ENCODE measurements at regions not wholly inside any gene's neighbourhood (a gene's known extent, or its start where the extent isn't known, plus 50 kb on each side); places are given as distances from the start of the nearest gene placed in this dataset.
"Not testable (repeated sequence)": the region's sequence is repeated elsewhere in the genome, so short reads cannot be mapped to it uniquely, and the experiment has no call there.

DNA sequence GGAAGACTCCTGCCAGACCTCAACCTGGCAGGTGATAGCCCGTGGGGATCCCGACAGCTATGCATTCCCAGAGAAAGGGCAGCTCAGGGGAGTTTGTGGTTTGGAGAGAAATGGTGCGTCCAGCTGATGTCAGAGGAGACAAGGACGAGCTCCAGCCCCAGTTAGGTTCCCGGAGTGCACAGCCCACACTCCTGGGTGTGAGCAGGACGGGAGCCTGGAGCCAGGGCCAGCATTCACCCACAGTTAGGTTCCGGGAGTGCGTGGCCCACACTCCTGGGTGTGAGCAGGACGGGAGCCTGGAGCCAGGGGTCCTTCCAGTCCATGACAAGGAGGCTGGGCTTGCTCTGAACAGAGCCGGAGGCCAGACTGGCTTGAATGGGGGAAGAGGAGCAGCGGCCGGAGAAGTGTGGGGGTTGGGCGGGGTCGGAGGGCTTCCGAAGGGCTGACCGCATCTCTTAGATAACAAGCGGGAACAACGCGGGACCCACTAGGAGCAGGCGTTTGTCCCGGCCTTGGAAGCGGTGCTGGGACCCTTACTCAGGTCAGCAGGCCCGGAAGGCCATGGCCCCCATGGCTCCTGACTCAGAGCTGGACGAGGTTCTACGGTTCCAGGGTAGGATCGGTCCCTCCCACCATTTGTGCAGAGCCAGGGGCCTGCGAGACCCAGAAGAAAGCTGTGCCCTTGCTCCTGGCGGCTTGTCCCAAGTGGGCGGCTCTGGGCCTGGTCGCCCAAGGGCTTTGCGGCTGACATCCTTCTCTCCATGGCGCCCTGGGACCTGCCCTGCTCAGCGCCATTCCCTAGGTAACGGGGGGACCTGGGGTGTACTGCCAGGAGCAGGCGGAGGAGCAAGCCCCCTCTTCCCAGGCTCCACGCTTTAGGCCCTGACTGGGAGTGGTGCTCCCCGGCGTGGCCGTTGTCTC, 185.6 kb downstream of the RTP5 start:
- Mint-ChIP-seq H3K27me3 (peaks cover 29% of the 10 kb centered on the region), H3K9me3 (no peaks in the 10 kb centered on the region), H3K4me3 (no peak overlapping the region), H3K4me1 (no peaks in the 10 kb centered on the region), H3K27ac (no peak overlapping the region), H3K36me3 (ENCODE audit: low read depth) (no peaks in the 10 kb centered on the region)
- ATAC-seq (replicated peaks), result no peak

DNA sequence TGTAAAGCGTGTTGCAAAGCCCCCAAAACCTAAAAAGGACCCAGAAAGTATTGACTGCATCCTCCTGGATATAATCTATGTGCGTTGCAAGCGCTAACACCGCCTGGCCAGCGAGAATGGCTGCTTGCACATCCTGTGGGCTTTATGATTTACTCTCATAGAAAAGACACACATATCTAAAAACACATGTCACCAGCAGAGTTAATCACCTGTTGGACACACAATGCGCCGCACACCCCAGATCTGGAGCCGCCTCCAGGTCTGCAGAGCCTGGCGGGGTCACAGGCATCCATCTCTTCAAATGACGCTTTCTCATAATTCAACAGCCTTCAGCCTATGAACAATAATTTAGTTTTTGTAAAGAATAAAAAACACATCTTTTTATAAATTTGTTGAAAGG, 186.5 kb downstream of the RTP5 start:
- H3K4me3 Mint-ChIP-seq, result no peak overlapping the region
- no peak for ATAC-seq (replicated peaks)
- no peaks in the 10 kb centered on the region for H3K4me1 Mint-ChIP-seq
- H3K36me3 Mint-ChIP-seq (ENCODE audit: low read depth), result no peaks in the 10 kb centered on the region
- H3K27ac Mint-ChIP-seq, result no peak overlapping the region
- no peaks in the 10 kb centered on the region for H3K9me3 Mint-ChIP-seq
- peaks cover 29% of the 10 kb centered on the region for H3K27me3 Mint-ChIP-seq

DNA sequence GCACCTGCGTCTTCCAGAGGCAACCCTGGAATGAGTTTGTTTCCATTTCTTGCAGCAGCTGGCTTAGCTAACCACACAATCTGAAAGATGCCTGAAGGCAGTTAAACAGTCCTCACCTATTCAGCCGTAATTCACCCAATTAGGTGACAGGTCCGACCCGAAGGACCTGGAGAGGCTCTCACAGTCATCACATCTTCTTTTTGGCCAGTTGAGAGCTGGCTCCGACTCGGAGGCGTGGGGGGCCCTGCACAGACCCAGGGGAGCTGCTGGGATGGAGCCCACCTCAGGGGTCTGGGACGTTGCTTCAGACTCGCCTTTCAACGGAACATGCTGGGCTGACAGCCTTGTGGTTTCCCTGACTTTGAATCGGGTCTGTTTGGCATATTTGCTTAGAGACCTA, 187.3 kb downstream of the RTP5 start:
- Mint-ChIP-seq H3K36me3 (ENCODE audit: low read depth) (no peaks in the 10 kb centered on the region), H3K4me1 (no peaks in the 10 kb centered on the region), H3K9me3 (no peaks in the 10 kb centered on the region), H3K27me3 (peaks cover 29% of the 10 kb centered on the region), H3K27ac (no peak overlapping the region), H3K4me3 (no peak overlapping the region)
- ATAC-seq (replicated peaks), result no peak

DNA sequence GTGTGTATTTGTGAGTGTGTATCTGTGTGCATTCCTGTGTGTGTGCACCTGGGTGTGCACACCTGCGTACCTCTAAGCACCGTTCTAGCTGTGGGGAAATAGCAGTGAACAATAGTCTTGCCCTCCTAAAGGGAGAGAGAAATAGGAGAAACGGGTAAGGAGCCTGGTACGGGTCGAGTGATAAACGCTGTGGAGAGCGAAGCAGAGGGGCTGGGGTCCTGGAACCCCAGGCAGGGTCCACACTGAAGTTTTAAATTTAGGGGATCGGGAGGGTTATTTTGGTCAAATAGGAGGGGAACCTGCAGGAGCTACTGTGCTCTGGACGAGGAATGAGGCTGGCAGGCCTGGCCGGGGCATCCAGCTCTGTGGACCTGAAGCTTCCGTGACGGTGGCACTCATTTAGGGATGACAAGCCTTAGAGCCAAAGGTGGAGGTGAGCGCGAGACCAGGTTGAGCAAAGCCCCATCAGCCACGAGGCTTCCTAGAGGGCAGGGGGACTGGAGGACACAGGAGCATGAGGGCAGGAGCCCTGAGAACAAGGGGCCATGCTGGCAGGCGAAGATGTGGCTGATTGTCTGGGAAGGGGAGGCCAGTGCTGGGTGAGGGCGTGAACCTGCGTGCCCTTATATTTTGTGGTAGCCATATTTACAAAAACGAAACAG, 188.0 kb downstream of the RTP5 start:
- no peaks in the 10 kb centered on the region for H3K4me1 Mint-ChIP-seq

DNA sequence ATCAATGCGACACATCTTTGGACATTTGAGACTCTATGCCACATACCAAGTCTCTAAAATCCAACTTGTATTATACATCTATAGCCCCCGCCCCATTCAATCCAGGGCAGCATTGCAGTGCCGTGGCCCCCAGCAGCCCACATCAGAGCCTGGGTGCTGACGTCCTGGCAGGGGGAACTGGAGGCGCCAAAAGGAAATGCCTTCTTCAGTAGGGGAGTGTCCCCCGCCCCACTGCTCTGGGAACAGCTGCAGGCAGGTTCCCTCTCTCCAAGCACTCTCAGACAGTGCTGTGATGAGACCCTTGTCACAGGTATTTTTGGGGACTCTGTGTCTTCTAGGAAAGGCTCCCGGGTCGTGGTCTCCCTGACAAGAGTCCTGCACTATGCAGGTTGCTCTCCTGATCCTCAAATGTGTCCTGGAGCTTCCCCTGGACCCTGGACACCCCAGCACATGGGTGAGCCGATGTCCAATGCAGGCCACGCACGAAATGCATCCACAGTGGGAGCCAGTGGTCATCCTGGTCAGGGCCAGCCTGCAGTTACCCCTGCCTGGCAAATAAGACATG, 188.7 kb downstream of the RTP5 start:
- H3K27me3 Mint-ChIP-seq, result peaks cover 25% of the 10 kb centered on the region
- no peak overlapping the region for H3K27ac Mint-ChIP-seq
- H3K4me3 Mint-ChIP-seq, result no peak overlapping the region
- no peaks in the 10 kb centered on the region for H3K9me3 Mint-ChIP-seq
- H3K36me3 Mint-ChIP-seq (ENCODE audit: low read depth), result no peaks in the 10 kb centered on the region
- ATAC-seq (replicated peaks), result no peak
- no peaks in the 10 kb centered on the region for H3K4me1 Mint-ChIP-seq

More for the DNA sequence above, 188.0 kb downstream of the RTP5 start:
- ATAC-seq (replicated peaks), result no peak
- H3K4me3 Mint-ChIP-seq, result no peak overlapping the region
- no peaks in the 10 kb centered on the region for H3K36me3 Mint-ChIP-seq (ENCODE audit: low read depth)
- H3K27ac Mint-ChIP-seq, result no peak overlapping the region
- no peaks in the 10 kb centered on the region for H3K9me3 Mint-ChIP-seq
- peaks cover 26% of the 10 kb centered on the region for H3K27me3 Mint-ChIP-seq

DNA sequence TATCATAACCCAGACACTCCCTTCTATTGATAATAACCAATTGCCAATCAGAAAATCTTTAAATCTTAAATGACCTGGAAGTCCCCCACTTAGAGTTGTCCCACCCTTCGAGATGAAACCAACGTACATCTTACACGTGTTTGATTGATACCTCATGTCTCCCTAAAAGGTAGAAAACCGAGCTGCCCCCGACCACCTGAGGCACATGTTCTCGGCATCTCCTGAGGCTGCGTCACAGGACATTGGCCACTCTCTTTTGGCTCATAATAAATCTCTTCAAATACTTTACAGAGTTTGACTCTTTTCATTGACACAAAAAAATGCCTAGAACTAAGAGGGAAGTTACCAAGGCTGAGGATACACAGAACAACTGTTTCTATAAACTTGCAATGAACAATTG, 190.0 kb downstream of the RTP5 start:
- Mint-ChIP-seq H3K4me1 (no peaks in the 10 kb centered on the region), H3K36me3 (ENCODE audit: low read depth) (no peaks in the 10 kb centered on the region), H3K9me3 (no peaks in the 10 kb centered on the region), H3K27ac (no peak overlapping the region), H3K27me3 (peaks cover 20% of the 10 kb centered on the region), H3K4me3 (no peak overlapping the region)
- ATAC-seq (replicated peaks), result no peak

DNA sequence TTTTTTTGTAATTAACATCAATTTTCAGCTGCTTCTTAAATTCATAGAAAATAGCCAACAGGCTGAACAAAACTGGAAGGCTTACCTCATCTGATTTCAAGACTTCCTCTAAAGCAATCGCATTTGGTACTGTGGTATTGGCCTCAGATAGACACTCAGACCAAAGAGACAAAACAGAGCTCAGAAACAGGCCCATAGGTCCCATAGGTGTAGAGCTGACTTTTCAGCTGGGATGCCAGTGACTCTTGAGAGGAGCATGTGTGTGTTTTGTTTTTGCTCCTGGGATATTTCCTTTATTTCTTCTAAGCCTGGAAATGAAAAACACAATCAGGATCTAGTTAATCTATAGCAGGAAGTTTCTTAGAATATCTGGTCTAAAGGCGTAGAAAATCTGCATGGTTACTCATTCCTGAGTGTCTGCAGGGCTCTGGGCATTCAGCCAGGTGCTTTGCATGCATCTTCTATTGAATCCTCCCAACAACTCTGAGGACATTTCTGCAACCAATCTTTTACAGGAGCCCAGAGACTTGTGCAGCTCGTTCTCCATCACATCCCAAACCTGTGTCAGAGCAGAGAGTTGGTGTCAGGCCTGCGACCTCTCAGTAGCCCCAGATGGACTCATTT, 190.8 kb downstream of the RTP5 start:
- Mint-ChIP-seq H3K9me3 (no peaks in the 10 kb centered on the region), H3K4me3 (no peak overlapping the region), H3K27me3 (peaks cover 17% of the 10 kb centered on the region), H3K27ac (no peak overlapping the region), H3K36me3 (ENCODE audit: low read depth) (no peaks in the 10 kb centered on the region), H3K4me1 (no peaks in the 10 kb centered on the region)
- no peak for ATAC-seq (replicated peaks)

DNA sequence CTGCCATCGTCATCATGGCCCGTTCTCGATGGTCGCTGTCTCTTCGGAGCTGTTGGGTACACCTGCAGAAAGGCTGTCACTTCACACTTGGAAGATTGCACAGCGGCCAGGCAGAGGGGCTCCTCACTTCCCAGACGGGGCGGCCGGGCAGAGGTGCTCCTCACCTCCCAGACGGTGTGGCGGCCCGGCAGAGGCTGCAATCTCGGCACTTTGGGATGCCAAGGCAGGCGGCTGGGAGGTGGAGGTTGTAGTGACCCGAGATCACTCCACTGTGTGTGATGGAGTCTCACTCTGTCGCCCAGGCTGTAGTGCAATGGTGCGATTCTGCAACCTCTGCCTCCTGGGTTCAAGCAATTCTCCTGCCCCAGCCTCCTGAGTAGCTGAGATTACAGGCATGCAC, 192.4 kb downstream of the RTP5 start:
- not testable (repeated sequence) for H3K36me3 Mint-ChIP-seq (ENCODE audit: low read depth); H3K4me3 Mint-ChIP-seq; ATAC-seq (replicated peaks); H3K27ac Mint-ChIP-seq; H3K9me3 Mint-ChIP-seq; H3K4me1 Mint-ChIP-seq
- peaks cover 17% of the 10 kb centered on the region for H3K27me3 Mint-ChIP-seq

DNA sequence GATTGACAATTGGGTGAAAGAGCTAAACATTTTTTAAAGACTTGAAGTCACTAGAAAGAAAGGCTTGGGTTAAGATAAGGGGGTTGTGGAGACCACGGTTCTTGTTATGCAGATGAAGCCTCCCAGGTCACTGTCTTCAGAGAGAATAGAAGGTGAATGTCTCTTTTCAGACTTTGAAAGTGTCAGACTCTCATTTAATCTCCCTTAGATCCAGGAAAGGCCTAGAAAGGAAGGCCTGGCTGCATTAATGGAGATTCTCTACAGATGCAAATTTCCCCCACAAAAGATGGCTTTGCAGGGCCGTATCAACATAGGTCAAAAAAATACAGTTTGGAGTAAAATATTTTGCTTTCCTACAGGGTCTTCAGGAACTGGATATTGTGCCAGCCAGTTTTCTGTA, 193.9 kb downstream of the RTP5 start:
- Mint-ChIP-seq H3K4me3 (no peak overlapping the region), H3K9me3 (no peaks in the 10 kb centered on the region), H3K27ac (no peak overlapping the region), H3K36me3 (ENCODE audit: low read depth) (no peaks in the 10 kb centered on the region), H3K4me1 (peaks cover 4% of the 10 kb centered on the region), H3K27me3 (peaks cover 14% of the 10 kb centered on the region)
- ATAC-seq (replicated peaks), result no peak

DNA sequence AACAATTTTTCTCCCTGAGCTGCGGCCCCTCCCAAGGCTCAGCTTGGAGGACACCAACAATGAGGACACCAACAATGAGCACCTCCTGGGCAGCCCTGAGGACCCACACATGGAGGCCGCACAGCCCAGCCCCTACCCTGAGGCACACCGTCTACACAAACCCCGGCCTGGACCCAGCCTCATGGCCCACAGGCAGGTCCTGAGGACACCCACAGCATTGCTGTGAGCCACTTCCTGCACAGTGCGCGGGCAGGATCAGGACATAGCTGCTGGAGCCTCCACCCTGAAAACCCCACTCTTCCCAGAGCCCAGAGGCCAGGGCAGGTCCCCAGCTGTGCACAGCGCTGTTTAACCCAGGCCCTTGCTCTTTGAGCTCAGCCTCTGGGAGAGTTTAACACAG, 194.3 kb downstream of the RTP5 start:
- Mint-ChIP-seq H3K9me3 (no peaks in the 10 kb centered on the region), H3K4me1 (peaks cover 4% of the 10 kb centered on the region), H3K27ac (no peak overlapping the region), H3K4me3 (no peak overlapping the region), H3K36me3 (ENCODE audit: low read depth) (no peaks in the 10 kb centered on the region), H3K27me3 (peaks cover 14% of the 10 kb centered on the region)
- ATAC-seq (replicated peaks), result no peak

DNA sequence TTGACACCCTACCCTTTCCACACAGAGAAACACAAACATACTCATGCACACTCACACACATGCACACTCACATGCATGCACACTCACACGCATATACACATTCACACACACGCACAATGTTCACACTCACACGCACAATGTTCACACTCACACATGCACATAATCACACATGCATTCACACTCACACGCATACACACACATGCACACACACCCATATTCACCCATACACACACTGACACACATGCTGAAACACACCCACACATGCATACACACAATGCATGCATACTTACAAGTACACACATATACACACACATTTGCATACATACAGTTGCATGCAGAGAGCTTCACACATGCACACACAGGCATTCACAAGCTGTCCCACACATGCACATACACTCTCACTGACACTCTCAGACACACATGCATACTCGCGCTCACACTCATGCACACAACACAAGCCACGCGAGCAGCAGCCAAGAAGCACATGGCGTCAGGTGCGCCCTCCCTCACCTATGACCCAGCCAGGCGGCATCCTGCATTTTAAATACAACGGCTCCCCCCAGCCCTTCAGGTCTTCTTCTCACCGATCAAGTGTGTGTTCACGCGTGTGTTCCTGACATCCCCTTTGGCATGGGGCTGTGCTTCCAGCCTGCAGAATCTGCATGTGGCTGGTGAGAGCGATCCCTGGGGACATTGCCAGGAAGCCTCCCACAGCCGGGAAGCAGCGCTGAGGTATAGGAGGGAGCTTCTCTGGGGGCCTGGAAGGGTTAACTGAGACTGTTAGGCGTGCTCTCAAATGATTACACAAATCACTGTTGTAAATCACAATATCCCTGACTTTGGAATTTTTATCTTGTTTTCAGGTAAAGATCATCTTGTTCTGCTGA, 195.1 kb downstream of the RTP5 start:
- H3K27ac Mint-ChIP-seq, result no peak overlapping the region
- no peak overlapping the region for H3K4me3 Mint-ChIP-seq
- no peaks in the 10 kb centered on the region for H3K9me3 Mint-ChIP-seq
- no peak for ATAC-seq (replicated peaks)
- peaks cover 4% of the 10 kb centered on the region for H3K4me1 Mint-ChIP-seq
- H3K36me3 Mint-ChIP-seq (ENCODE audit: low read depth), result no peaks in the 10 kb centered on the region
- peaks cover 8% of the 10 kb centered on the region for H3K27me3 Mint-ChIP-seq

DNA sequence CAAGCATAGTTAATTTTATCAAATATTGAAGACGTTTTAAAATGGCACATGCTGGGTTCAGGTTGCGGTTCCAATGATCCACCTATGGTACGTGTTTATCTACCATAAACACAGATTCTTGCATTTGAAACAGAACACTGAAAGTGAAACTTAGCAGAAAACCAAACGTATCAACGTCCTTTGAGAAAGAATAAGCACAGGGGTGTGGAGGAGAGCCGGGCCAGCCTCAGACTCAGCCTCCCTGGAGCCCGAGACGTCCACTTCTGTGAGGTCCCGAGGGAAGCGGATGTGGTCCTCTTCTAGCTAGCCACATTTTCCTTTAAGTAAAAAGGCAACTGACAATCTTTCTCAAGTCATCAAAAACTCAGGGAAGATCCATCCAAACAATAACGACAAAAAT, 195.9 kb downstream of the RTP5 start:
- H3K9me3 Mint-ChIP-seq, result no peaks in the 10 kb centered on the region
- peaks cover 4% of the 10 kb centered on the region for H3K4me1 Mint-ChIP-seq
- H3K36me3 Mint-ChIP-seq (ENCODE audit: low read depth), result no peaks in the 10 kb centered on the region
- no peak for ATAC-seq (replicated peaks)
- H3K4me3 Mint-ChIP-seq, result no peak overlapping the region
- no peak overlapping the region for H3K27ac Mint-ChIP-seq
- peaks cover 7% of the 10 kb centered on the region for H3K27me3 Mint-ChIP-seq

DNA sequence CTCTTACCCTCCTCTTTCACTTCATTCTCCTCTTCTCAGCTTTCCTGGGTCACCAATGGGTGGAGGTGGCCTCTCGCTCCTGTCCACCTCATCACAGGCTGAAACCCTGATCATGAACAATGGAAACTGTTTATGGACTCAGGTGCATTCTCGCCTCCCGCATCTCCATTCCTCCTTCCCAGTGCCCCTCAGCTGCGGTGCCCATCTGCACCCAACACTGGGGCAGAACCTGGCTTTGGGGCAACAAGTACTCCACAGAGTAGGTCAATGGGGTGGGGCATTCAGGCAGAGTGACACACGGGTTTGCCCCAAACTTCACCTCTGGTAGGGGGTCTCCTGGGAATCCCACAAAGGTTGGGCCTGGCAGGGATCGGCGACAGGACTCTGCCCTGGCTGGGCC, 199.5 kb downstream of the RTP5 start:
- Mint-ChIP-seq H3K36me3 (ENCODE audit: low read depth) (no peaks in the 10 kb centered on the region), H3K4me1 (peaks cover 4% of the 10 kb centered on the region), H3K27ac (no peak overlapping the region)

DNA sequence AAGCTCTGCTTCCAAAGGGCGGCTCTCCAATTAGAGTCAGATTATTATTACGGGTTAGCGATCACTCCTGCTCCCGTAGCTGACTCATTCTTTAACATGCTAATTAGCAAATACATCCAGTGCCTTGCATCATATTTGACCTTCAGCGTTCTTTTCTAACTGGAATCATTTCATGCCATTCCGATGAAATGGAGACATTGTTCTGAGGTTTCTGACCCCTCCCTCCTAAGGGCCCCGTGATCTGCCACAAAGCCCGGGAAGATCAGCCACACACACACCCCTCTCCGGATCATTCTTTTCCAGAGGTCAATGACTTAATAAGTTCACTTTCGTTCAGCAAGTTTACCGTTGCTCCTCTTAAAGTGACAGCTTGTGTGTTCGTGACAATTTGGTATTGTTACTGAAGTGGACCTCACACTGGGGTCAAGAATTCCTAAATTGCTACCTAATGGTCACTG, 200.4 kb downstream of the RTP5 start:
- not testable (repeated sequence) for H3K27ac Mint-ChIP-seq; H3K9me3 Mint-ChIP-seq; H3K4me1 Mint-ChIP-seq; H3K27me3 Mint-ChIP-seq; H3K4me3 Mint-ChIP-seq; H3K36me3 Mint-ChIP-seq (ENCODE audit: low read depth); ATAC-seq (replicated peaks)

More for the DNA sequence above, 199.5 kb downstream of the RTP5 start:
- H3K4me3 Mint-ChIP-seq, result no peak overlapping the region
- peaks cover 7% of the 10 kb centered on the region for H3K27me3 Mint-ChIP-seq
- no peaks in the 10 kb centered on the region for H3K9me3 Mint-ChIP-seq
- no peak for ATAC-seq (replicated peaks)

Data from activated T-helper 17 cell treated with anti-CD3 and anti-CD28 coated beads, Interleukin-2, amount 50 U/mL, for 72 hours (primary cell).